ENCODE measurements at regions not wholly inside any gene's neighbourhood (a gene's known extent, or its start where the extent isn't known, plus 50 kb on each side); places are given as distances from the start of the nearest gene placed in this dataset.

DNA sequence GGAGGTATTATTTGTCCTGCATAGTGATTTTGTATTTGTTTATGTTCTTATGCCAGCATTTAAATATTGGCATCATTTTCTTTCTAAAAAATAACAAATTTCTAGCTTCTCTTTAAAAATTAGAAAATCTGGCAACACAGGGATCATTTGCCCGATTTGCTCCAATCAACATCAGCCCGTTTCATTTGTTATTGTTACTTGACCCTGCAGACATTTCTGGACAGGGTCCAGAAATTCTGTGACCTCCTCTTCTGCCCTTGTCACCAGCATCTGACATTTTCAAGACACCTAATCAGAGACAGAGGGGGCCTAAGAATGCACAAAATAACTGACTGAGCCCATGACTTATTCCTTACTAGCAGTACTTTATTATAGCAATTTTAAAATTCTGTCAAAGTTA, 253.3 kb downstream of the MREG start:
- TF ChIP-seq, protein P1, sequence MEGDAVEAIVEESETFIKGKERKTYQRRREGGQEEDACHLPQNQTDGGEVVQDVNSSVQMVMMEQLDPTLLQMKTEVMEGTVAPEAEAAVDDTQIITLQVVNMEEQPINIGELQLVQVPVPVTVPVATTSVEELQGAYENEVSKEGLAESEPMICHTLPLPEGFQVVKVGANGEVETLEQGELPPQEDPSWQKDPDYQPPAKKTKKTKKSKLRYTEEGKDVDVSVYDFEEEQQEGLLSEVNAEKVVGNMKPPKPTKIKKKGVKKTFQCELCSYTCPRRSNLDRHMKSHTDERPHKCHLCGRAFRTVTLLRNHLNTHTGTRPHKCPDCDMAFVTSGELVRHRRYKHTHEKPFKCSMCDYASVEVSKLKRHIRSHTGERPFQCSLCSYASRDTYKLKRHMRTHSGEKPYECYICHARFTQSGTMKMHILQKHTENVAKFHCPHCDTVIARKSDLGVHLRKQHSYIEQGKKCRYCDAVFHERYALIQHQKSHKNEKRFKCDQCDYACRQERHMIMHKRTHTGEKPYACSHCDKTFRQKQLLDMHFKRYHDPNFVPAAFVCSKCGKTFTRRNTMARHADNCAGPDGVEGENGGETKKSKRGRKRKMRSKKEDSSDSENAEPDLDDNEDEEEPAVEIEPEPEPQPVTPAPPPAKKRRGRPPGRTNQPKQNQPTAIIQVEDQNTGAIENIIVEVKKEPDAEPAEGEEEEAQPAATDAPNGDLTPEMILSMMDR (IDR thresholded peaks at IDR 0.05; ENCODE audit: low read length) = no peak
- TF ChIP-seq EZH2 (IDR thresholded peaks at IDR 0.05; ENCODE audit: borderline replicate concordance, low read length) = no peak
